Left renal pelvis (tissue), 4 donors: ENCODE measurements at regions not wholly inside any gene's neighbourhood (a gene's known extent, or its start where the extent isn't known, plus 50 kb on each side); places are given as distances from the start of the nearest gene placed in this dataset.
"Not testable (repeated sequence)": the region's sequence is repeated elsewhere in the genome, so short reads cannot be mapped to it uniquely, and the experiment has no call there.

Experiments
- DNase-seq, 4 donors: peaks; one replicate each; pipeline ENCODE4 v3.0.0-alpha.2; 2013; ENCODE audit warnings: low read depth in 4 of 4, low spot score in 3 of 4

- no peak for DNase-seq
Observed at GRCh38 chr5:122591828-122592227, 183.1 kb upstream of the SNX2 start.

- no peak for DNase-seq
Observed at GRCh38 chr5:122599000-122599399, 175.9 kb upstream of the SNX2 start.

- no peak for DNase-seq
Observed at GRCh38 chr5:122600924-122601323, 174.0 kb upstream of the SNX2 start.

- no peak for DNase-seq
Observed at GRCh38 chr5:122602700-122603099, 172.2 kb upstream of the SNX2 start.

GRCh38 chr5:122605236-122605635, 169.6 kb upstream of the SNX2 start:
- DNase-seq, result no peak

GRCh38 chr5:122607818-122608217, 167.1 kb upstream of the SNX2 start:
- DNase-seq, result no peak

- no peak for DNase-seq
Observed at GRCh38 chr5:122608222-122608621, 166.7 kb upstream of the SNX2 start.

- DNase-seq, result peak; percentile 23 to 47 (median 37)
Observed at GRCh38 chr5:122611406-122611805, 163.5 kb upstream of the SNX2 start.

GRCh38 chr5:122612901-122613300, 162.0 kb upstream of the SNX2 start:
- no peak for DNase-seq

GRCh38 chr5:122615146-122615545, 159.7 kb upstream of the SNX2 start:
- no peak for DNase-seq

GRCh38 chr5:122615832-122616231, 159.0 kb upstream of the SNX2 start:
- no peak for DNase-seq

- not testable (repeated sequence) for DNase-seq
Observed at GRCh38 chr5:122618046-122618445, 156.8 kb upstream of the SNX2 start.

- not testable (repeated sequence) for DNase-seq
Observed at GRCh38 chr5:122620768-122621167, 154.1 kb upstream of the SNX2 start.

GRCh38 chr5:122628714-122629113, 146.2 kb upstream of the SNX2 start:
- not testable (repeated sequence) for DNase-seq

- no peak for DNase-seq
Observed at GRCh38 chr5:122629121-122629677, 145.7 kb upstream of the SNX2 start.

GRCh38 chr5:122638581-122638980, 136.3 kb upstream of the SNX2 start:
- DNase-seq, result no peak

GRCh38 chr5:122639033-122639432, 135.8 kb upstream of the SNX2 start:
- DNase-seq, result no peak

GRCh38 chr5:122639864-122640263, 135.0 kb upstream of the SNX2 start:
- no peak for DNase-seq

- no peak for DNase-seq
Observed at GRCh38 chr5:122649080-122649479, 125.8 kb upstream of the SNX2 start.

GRCh38 chr5:122653087-122654017, 121.5 kb upstream of the SNX2 start:
- DNase-seq, result no peak

GRCh38 chr5:122656160-122656559, 118.7 kb upstream of the SNX2 start:
- no peak for DNase-seq

GRCh38 chr5:122656577-122656976, 118.3 kb upstream of the SNX2 start:
- no peak for DNase-seq
